Umbilical cord (tissue), 1 donor: ENCODE measurements at regions not wholly inside any gene's neighbourhood (a gene's known extent, or its start where the extent isn't known, plus 50 kb on each side); places are given as distances from the start of the nearest gene placed in this dataset.

Experiments
- DNase-seq: peaks from one replicate; pipeline ENCODE4 v3.0.0-alpha.2; 2015; ENCODE audit warnings: low spot score

DNA sequence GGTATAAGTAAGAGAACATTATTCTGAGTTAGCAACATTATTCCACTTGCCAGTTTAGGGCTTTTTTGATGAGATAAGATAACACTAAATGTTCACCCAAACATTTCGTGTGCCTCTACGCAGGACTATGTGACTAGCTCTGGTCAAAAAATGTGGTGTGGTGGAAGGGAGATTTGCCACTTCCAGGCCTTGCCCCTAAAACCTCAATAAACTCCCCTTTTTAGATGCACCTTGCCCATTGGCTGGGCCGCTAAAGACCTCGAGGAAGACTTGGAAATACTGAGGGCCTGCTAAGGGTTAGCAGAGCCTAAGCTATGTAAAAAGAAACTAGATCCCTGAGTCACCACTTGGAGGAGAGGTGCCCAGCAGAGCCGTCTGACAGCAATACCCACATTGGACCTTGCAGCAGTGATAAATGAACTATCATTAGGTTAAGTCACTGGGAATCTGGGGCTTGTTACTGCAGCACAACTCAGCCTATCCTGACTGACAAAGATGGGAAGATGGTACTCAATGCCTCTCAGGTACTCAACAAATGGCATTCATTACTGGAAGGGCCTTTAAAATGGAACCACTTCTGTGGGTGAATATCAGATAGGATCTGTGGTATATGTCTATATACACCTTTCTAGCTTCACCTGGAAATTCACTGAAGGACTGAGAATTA is 331.5 kb upstream of the TLE3 start:
- DNase-seq, result no peak

DNA sequence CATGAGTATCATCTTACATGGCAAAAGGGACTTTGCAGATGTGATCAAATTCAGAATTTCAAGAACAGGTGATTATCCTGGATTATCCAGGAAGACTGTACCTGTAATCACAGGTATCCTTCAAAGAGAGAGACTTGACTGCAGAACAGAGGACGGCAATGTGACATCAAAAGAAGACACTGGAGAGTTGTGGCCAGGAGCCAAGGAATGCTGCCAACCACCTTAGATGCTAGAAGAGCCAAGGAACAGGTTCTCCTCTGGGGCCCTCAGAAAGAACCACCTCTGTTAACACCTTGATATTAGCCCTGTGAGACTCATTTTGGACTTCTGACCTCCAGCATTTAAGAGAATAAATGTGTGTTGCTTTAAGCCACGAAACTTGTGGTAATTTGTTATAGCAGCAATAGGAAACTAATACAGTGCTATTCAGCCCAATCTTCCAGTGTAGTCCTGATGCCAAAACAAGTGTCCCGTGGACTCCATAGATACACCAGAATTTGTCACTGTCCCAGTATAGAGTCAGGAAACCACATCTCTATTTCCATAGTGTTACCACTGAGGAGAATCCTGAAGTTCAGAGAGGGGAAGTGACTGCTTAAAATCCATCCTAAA is 330.6 kb upstream of the TLE3 start:
- DNase-seq, result no peak

GRCh38 chr15:70427167-70428120 is 329.7 kb upstream of the TLE3 start:
- no peak for DNase-seq

DNA sequence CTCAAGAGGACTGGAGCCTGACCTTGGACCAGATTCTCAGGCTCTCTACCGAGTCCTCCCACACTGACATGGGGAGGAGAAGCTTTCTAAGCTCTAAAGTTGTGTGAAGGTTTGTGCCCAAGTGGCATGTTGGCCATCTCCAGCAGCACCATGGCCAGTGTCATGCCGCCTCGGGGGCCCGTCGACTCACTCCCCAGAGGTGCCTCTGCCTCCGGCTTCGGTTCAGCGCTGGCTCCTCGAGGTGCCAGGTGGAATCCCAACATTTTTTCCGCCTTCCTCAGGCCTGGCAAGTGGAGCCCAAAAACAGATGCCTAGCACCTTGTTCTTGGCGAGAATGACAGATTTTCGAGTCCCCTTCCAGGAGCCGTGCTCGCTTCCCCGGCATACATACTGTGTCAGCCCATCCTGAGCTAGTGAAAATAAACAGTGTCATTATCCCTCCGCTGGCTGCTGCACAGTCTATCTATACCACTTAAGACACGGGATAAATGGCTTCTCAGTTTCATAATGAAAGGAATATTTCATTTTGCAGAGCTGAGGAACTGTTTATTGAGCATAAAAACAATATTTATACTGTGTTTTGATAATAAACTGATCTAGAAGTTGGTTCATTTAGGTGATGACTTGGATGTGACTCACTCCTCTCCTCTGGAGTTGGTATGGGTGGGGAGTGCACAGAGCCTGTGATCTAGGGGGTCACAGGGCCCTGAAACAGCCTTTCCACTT is 328.5 kb upstream of the TLE3 start:
- DNase-seq, result no peak

- no peak for DNase-seq
Measured at GRCh38 chr15:70424937-70425411, 327.3 kb upstream of the TLE3 start.

- DNase-seq, result no peak
Measured at GRCh38 chr15:70423267-70423666, 325.6 kb upstream of the TLE3 start.

DNA sequence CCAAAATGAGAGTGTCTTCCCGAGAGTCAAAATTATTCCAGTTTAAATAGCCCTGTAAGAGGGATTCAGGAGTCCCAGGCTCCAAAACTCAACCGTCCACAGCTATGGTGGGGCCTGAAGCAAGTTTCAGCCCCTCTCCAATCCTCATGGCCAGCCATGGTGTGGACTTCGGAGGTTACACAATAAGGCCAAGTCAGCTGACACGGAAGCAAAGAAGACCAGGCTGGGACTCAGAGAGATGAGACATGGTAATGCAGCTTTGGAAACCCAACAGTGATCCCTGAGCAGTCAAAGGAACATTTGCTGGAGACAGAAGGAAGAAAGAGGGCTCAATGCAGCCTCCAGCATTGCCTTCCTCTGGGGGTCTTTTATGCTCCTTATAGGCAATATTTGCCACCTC is 324.6 kb upstream of the TLE3 start:
- no peak for DNase-seq

GRCh38 chr15:70420948-70421482 is 323.3 kb upstream of the TLE3 start:
- no peak for DNase-seq

GRCh38 chr15:70420086-70420947 is 322.6 kb upstream of the TLE3 start:
- no peak for DNase-seq

- DNase-seq, result no peak
Measured at GRCh38 chr15:70418943-70419342, 321.2 kb upstream of the TLE3 start.

DNA sequence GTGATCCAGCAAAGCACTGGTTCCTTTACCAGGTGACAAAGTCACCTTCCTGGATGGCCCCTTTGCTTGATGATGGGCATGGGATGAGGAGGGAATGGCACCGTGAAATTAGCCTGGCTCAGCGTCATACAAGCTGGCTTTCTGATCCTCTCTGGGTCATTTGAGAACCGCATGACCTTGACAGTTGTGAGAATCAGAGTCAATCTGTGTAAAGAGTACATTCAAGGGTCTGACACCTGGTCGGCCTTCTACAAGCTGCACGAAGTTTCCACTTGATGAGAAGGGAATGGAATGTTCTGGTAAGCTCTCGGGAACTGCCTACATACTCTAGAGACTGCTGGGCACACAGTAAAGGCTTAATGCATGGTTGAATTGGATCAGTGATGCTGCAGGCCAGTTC is 319.8 kb upstream of the TLE3 start:
- no peak for DNase-seq

DNA sequence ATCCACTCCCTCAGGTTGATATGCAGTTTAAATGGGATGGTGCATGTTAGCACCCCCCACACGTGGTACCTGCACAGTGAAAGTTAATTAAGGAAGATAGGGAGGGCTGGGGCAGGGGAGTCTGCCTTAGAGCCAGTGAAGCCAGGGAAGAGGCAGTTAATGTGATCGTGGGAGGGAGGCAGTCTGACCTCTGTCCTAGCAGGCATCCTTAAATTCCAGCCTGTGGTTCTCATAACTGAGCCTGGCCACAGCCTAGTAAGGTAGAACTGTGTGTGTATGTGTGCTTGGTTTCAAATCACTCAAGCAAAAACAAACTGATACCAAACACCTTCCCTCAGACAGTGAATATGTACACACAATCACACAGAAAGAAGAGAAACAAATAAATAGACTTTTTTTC is 319.1 kb upstream of the TLE3 start:
- no peak for DNase-seq

DNA sequence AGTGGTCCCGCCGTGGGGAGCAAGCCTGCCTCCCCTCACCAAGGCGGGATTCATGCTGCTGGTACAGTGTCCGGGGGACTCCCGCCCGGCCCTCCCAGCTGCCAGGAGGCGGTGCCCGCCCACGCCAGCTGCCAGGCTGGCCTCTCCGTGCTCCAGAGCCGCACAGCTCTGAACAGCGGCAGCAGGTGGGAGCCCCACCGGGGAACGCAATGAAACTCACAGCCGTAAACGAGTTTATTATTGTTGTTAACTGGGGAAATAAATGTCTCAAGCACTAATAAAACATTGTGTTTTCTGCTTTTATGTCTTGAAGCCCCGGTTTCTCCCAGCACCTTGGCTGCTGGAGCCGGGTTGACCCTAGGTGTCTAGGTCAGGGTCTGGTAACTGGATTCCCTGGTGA is 317.7 kb upstream of the TLE3 start:
- DNase-seq, result no peak

GRCh38 chr15:70414626-70415025 is 316.9 kb upstream of the TLE3 start:
- no peak for DNase-seq

DNA sequence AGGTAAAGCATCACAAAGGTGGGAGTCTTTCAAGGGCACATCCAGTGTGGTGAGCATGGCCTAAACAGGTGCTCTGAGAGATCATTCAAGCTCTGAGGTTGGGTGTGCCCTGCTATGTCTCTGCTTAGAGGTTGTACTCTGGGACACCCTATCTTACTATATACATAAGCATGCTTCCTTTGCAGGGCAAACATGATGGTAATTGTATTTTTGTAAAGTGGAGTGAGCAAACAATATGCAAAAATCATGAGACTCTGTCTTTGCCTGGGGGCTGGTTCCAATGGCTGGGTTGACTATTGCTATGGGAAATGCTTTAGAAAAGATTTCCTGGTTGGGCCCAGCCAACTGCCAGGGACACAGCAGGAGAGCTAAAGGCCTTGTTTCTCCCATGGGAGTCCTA is 315.1 kb upstream of the TLE3 start:
- no peak for DNase-seq

- DNase-seq, result no peak
Measured at GRCh38 chr15:70411143-70411863, 313.6 kb upstream of the TLE3 start.

DNA sequence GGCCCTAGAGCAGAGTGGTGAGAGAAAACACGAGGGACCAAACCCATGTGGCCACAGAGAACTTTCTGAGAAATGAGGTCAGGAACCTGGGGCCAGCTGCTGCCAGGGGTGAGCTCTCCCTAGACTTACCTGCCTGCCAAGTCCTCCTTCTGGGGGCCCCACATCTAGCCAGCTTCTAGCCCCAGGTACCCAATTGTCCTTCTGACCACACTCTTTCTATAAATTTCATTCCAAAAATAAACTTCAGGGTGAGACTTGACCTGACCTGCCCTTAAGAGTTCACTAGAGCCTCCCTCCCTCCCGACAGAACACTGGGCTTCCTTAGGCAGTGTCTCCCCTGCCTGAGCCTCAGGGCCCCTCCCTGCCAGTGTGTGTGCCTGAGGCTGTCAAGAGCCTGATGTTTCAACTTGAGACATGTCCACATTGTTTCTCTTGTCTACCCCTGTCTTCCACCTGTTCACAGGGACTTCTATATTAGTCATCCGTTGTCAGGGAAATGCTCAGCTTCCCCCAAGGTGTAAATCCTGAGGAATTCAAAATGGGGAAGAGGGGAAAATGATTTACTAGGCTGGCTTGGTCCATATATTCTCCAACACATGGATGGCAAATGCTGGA is 312.8 kb upstream of the TLE3 start:
- DNase-seq, result peak; percentile 24

GRCh38 chr15:70409388-70409787 is 311.7 kb upstream of the TLE3 start:
- DNase-seq, result no peak

- no peak for DNase-seq
Measured at GRCh38 chr15:70407955-70408354, 310.2 kb upstream of the TLE3 start.

- no peak for DNase-seq
Measured at GRCh38 chr15:70407336-70407670, 309.6 kb upstream of the TLE3 start.
